GM21528 (cell line): ENCODE measurements at regions not wholly inside any gene's neighbourhood (a gene's known extent, or its start where the extent isn't known, plus 50 kb on each side); places are given as distances from the start of the nearest gene placed in this dataset.

Experiments used
- ATAC-seq: cut with Tn5 transposase; IDR thresholded peaks from one replicate; pipeline ENCODE4 v1.9.1; 2021; ENCODE audit warnings: mild to moderate bottlenecking, moderate library complexity; ENCODE audit not compliant: unreplicated experiment, low FRiP score

DNA sequence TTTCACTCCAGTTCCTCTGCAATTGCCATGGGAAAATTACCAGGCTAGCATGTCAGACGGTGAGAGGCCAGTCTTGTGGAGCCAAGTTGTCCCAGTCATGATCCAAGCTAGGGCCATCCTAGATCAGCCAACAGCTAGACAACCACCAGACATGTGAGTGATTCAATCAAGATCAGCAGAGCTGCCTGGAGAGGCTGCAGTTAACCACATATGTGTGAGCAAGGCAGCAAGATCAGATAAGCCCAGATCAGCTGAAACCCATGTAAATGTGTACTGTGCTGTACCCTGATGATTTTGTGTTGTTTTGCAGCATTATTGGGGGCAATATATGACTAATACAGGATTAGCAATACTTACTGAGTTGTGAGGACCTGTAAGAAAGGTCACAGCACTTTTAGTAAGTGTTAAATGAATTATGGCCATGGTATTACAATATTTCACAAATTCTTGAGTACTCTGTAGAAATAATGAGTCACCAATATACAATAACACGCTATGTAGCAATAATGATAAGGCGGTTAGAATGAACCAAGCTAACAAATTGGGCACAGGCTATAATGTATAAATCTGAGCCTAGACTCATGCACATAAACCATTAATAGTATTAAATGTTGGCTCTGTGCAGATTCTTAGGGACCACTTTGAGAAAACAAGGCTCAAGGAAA is 91.4 kb downstream of the SUDS3 start:
- ATAC-seq = no peak

- no peak for ATAC-seq
Observed at GRCh38 chr12:118472940-118473339, 96.6 kb downstream of the SUDS3 start.

GRCh38 chr12:118480235-118480634 is 103.9 kb downstream of the SUDS3 start:
- ATAC-seq = no peak

DNA sequence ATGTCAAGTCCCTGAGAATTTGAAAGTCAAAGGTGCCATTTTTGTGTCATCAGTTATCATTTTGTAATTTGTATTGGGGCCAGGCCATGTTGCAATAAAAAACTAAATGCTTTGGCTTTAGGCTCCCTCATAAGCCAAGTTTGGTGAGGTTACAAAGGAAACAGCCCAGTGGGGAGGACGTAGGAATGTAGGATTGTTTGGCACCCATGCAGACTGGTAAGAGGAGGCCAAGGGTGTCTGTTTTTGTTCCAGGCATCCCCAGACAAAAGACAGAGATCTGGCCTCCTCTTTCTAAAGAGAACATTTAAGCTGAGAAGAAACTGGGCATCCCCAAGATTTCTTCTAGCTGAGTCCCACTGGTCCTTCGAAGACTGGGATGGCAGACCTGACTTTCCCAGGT is 111.7 kb downstream of the SUDS3 start:
- no peak for ATAC-seq

DNA sequence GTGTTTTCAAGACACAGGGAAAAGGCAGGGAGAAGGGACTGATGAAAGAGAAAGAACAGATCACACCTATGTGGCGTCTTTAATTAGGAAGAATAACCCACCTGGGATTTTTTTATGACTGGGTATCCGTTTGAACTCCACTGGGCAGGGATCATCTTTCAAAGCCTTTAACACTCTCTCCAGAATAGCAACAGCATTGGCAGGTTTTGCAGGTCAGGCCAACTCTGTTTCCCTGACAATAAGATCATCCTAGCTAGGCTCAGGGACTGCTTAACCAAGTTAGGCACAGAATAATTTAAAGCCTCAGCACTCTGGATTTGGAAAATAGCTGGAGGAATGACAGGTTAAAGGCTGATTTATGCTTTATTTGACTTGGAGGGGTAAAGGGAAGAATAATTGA is 117.6 kb downstream of the SUDS3 start:
- no peak for ATAC-seq

DNA sequence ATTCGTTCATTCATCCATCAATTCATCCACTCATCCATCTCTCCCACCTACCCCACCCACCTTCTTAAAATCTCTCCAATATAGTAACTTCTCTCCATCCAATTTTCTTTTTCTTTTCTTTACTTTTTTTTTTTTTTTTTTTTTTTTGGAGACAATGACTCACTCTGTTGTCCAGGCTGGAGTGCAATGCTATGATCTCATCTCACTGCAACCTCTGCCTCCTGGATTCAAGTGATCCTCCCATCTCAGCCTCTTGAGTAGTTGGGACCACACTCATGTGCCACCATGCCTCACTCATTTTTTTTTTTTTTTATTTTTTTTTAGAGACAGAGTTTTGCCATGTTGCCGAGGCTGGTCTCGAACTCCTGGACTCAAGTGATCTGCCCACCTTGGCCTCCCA is 118.4 kb downstream of the SUDS3 start:
- no peak for ATAC-seq

DNA sequence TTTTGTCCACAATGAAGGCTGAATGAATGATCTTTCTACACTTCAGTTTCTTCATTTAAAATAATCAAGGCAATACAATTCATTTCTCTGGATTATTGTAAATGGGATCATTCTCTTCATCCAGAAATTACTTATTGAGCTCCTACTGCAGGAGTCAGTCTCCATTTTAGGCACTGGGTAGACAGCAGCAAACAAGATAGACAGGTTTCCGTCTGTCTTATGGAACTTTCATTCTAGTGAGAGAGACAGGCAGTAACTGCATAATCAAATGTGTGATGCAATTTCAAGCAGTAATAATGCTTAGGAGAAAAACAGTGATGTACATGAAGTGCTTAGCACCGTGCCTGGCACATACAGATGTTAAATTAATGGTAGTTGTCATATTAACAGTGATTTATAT is 118.9 kb downstream of the SUDS3 start:
- ATAC-seq = no peak

GRCh38 chr12:118498171-118498570 is 121.8 kb downstream of the SUDS3 start:
- no peak for ATAC-seq

DNA sequence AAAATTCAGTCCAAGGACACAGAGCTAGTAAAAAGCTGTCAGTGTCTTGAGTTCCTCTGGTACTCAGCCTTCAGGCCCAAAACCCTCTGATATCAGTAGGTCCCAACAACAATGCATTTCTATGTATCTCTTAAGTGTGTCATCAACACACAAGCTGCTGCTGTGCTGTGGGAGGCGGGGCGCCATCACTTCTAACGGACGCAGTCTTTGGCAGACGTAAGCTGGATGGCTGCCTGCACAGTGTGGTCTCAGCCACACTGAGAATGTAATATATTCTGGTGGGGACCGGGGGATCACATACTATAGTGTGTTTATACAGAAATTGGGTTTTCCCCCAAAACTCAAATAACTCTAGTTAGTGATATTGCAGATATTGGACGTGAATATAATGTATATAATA is 123.9 kb downstream of the SUDS3 start:
- no peak for ATAC-seq

- no peak for ATAC-seq
Observed at GRCh38 chr12:118501489-118501888, 125.1 kb downstream of the SUDS3 start.

DNA sequence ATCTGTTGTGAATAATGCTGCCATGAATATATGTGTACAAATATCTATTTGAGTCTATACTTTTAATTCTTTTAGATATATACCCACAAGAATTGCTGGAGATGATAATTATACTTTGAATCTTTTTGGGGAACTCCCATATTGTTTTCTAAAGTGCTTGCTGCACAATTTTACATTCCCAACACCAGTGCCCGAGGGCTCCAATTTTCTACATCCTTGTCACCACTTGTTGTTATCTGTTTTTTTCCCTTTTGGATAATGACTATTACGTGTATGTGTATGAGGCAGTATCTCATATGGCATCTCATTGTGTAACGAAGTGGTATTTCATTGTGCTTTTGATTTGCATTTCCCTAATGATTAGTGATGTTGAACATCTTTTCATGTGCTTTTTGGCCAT is 127.1 kb downstream of the SUDS3 start:
- no peak for ATAC-seq

GRCh38 chr12:118512669-118513068 is 136.3 kb downstream of the SUDS3 start:
- no peak for ATAC-seq

DNA sequence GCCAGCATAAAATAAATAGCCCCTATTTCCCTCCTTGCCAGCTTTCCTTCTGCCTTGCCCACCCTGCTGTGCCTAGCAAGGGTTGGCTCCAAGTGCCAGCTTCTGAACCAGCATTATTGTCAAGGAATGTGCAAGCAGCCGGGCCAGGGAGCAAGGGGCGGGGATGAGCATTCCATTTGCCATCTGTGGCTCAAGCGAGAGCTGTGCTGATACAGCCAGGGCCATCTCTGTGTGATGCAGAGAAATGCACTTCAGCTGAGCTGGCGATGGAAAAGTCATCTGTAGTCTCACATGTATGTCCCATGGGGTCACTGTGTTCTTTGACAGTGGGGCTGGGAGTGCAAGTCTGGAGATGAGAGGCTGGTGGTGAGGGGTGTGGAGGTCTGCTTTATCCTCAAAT is 137.3 kb downstream of the SUDS3 start:
- ATAC-seq = no peak

DNA sequence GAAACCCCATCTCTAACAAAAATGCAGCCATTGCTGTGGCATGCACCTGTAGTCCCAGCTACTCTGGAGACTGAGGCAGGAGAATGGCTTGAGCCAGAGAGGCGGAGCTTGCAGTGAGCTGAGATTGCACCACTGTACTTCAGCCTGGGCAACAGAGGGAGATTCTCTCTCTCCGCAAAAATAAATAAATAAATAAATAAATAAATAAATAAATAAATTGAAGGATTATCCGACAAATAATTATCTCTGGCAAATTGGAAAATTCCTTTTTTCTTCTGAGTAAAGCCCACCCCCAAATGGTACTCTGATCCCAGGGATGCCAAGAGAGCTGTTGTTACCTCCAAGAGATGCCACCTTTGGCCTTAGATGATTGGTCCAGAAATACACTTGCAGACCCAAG is 137.9 kb downstream of the SUDS3 start:
- ATAC-seq = no peak

GRCh38 chr12:118520214-118521035 is 144.1 kb downstream of the SUDS3 start:
- no peak for ATAC-seq

DNA sequence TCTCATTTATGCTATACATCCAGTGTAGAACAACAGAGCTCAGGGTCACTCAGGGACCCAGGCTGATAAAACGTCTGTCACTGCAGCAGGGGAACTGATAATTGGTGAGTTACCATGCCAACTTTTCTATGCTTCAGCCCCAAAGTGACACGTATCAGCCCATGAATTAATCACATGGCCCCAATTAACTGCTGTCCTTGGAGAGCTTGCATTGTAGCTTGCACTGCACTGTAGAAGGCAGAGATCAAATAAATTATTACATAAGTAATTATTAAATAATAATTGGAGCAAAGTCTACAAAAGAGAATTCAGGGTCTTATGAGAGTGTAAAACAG is 144.6 kb downstream of the SUDS3 start:
- ATAC-seq = no peak

DNA sequence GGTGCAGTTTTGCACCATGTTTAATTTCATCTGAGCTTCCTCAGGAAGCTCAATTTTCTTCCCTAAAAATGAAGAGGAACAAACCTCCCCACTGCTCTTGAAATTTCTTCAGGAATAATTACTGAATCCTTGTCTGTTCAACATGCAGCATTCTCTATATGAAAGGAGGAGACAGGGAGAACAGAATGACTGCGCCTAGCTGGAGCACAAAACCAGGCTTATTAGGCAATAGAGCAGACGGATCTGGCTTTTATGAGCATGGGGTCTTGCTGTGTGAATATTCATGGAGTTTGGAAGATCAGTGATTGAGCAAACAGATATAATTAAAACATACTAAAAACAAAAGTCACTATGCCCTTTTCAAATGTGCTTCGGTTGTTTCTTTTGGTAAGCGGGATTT is 148.1 kb downstream of the SUDS3 start:
- ATAC-seq = no peak

- no peak for ATAC-seq
Observed at GRCh38 chr12:118525216-118525615, 148.9 kb downstream of the SUDS3 start.

GRCh38 chr12:118526255-118527095 is 150.1 kb downstream of the SUDS3 start:
- no peak for ATAC-seq

DNA sequence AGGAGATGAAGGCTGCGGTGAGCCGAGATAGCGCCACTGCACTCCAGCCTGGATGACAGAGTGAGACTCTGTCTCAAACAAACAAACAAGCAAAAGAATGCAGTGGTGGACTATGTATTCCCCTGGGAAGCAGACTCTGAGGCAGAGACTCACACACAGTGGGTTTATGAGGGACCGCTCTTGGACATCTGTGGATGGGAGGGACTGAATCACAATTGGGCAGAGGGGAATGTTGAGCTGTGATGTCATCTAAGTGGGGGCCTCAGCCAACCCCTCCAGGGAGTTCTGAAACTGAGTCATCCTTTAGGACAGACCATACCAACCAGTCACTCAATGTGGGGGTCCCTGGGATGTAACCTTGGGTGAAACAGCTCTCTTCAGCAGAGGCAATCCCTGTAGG is 151.0 kb downstream of the SUDS3 start:
- no peak for ATAC-seq

DNA sequence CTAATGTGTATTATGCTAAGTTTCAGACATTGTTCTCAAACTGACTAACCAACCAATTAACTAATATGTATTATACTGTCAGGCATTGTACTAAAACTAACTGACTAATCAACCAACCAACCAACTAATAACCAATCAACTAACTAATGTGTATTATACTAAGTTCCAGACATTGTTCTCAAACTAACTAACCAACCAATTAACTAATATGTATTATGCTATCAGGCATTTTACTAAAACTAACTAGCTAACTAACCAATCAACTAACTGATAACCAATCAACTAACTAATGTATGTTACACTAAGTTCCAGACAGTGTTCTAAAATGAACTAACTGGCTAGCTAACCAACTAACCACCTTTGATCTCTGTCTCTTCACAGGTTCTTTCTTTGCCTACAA is 152.3 kb downstream of the SUDS3 start:
- no peak for ATAC-seq
